ENCODE measurements at regions not wholly inside any gene's neighbourhood (a gene's known extent, or its start where the extent isn't known, plus 50 kb on each side); places are given as distances from the start of the nearest gene placed in this dataset.

GRCh38 chrY:19365321-19365720 lies 379.2 kb downstream of the KDM5D start:
- TF ChIP-seq CTCF (IDR thresholded peaks at IDR 0.05; ENCODE audit: low read depth, low read length, missing input control) (no peak), ATF3 (IDR thresholded peaks at IDR 0.05) (no peak), YY1 (IDR thresholded peaks at IDR 0.05) (no peak), JUND (IDR thresholded peaks at IDR 0.05) (no peak)

Measured in liver (tissue), 3 donors.